GM12878 (cell line): ENCODE measurements at regions not wholly inside any gene's neighbourhood (a gene's known extent, or its start where the extent isn't known, plus 50 kb on each side); places are given as distances from the start of the nearest gene placed in this dataset.

Experiments used
- ATAC-seq: fragments of 200-7000 bp; cut with Tn5 transposase; 3 replicates; pipeline ENCODE4 v1.9.1; 2020; ENCODE audit warnings: mild to moderate bottlenecking, moderate library complexity
- BruUV-seq: library from RNA; stranded (reverse); fragments of 400-500 nt; replicated peaks from 2 replicates; lab custom pipeline; 2021; lab: Mats Ljungman, UMichigan
- CTCF ChIA-PET: fragments of 300-600 bp; sonication (Branson Sonifier 250); formaldehyde crosslinking; extraction: SDS; loops from one replicate; lab custom pipeline; 2021; ENCODE audit warnings: inconsistent platforms; lab: Yijun Ruan, JAX
- POLR2A ChIA-PET: fragments of 350-600 bp; formaldehyde crosslinking; extraction: SDS; loops from one replicate; lab custom pipeline; 2021; ENCODE audit warnings: inconsistent platforms; lab: Charles Lee
- RAD21 ChIA-PET: fragments of 300-600 bp; sonication (Branson Sonifier 250); formaldehyde crosslinking; loops from one replicate; lab custom pipeline; 2023; ENCODE audit warnings: antibody characterized with exemption; ENCODE audit not compliant: unreplicated experiment; lab: Charles Lee
- SMC1A ChIA-PET: fragments of 300-600 bp; sonication (Branson Sonifier 250); formaldehyde crosslinking; loops from one replicate; lab custom pipeline; 2023; ENCODE audit not compliant: unreplicated experiment, uncharacterized antibody; lab: Charles Lee
- DNase-seq: peaks from one replicate; pipeline ENCODE4 v3.0.0-alpha.2; 2011; ENCODE audit warnings: low read depth, low spot score
- FAIRE-seq: peaks from 3 replicates; lab custom pipeline; 2011; peaks lifted over from hg19 to GRCh38; lab: Jason Lieb, UNC
- H2AFZ ChIP-seq: 2 replicates; pipeline ENCODE4 v1.6.0; 2011; ENCODE audit warnings: low read depth, low read length, control low read depth; ENCODE audit not compliant: control insufficient read depth
- H3K27ac ChIP-seq: 2 replicates; pipeline ENCODE4 v1.5.1; 2011; ENCODE audit warnings: control low read depth; ENCODE audit not compliant: control insufficient read depth, insufficient read depth
- H3K27me3 ChIP-seq, 2 experiments: replicated peaks in 1 of 2; 2 replicates each; pipeline versions ENCODE4 v1.6.0 to v1.6.1; 2011; ENCODE audit warnings: low read length in 1 of 2; ENCODE audit not compliant: control insufficient read depth in 2 of 2, insufficient read depth in 2 of 2
- H3K36me3 ChIP-seq, 2 experiments: 2 replicates each; pipeline ENCODE4 v1.5.1; 2011; ENCODE audit warnings: low read length in 1 of 2; ENCODE audit not compliant: control insufficient read depth in 2 of 2, insufficient read depth in 2 of 2
- H3K4me1 ChIP-seq: 2 replicates; pipeline ENCODE4 v1.6.1; 2011; ENCODE audit warnings: mild to moderate bottlenecking, low read length, moderate library complexity, mixed read lengths; ENCODE audit not compliant: control insufficient read depth, insufficient read depth
- H3K4me2 ChIP-seq: 2 replicates; pipeline ENCODE4 v1.6.0; 2011; ENCODE audit warnings: control low read depth; ENCODE audit not compliant: control insufficient read depth, insufficient read depth
- H3K4me3 ChIP-seq: fragments of 200-600 bp; sonication (generic); 2 replicates; pipeline ENCODE4 v1.5.1; 2016
- H3K79me2 ChIP-seq: 2 replicates; pipeline ENCODE4 v1.6.0; 2011; ENCODE audit warnings: low read length; ENCODE audit not compliant: control insufficient read depth, insufficient read depth
- H3K9ac ChIP-seq: 2 replicates; pipeline ENCODE4 v1.8.0; 2011; ENCODE audit warnings: low read length, control low read depth, mixed read lengths; ENCODE audit not compliant: control insufficient read depth, insufficient read depth
- H3K9me3 ChIP-seq: replicated peaks from 3 replicates; pipeline ENCODE4 v1.5.1; 2011; ENCODE audit warnings: mild to moderate bottlenecking, low read length; ENCODE audit not compliant: control insufficient read depth, insufficient read depth
- H4K20me1 ChIP-seq: 2 replicates; pipeline ENCODE4 v1.6.0; 2011; ENCODE audit not compliant: control insufficient read depth, insufficient read depth
- BCL3 ChIP-seq: IDR thresholded peaks from 2 replicates; pipeline ENCODE4 v1.6.1; 2011; ENCODE audit warnings: borderline replicate concordance, low read depth, mild to moderate bottlenecking, moderate library complexity, low read length; ENCODE audit not compliant: insufficient read depth, poor library complexity, severe bottlenecking
- CHD1 ChIP-seq: IDR thresholded peaks from 2 replicates; pipeline ENCODE4 v1.6.1; 2012; ENCODE audit warnings: low read depth, low read length, improper control_type of control experiment
- FOXK2 ChIP-seq: fragments of 450-650 bp; IDR thresholded peaks from 2 replicates; pipeline ENCODE4 v1.6.1; 2017; ENCODE audit warnings: mild to moderate bottlenecking, moderate library complexity
- HDAC2 ChIP-seq: fragments of 200-600 bp; sonication (generic); IDR thresholded peaks from 2 replicates; pipeline ENCODE4 v1.6.1; 2017
- MTA2 ChIP-seq: fragments of 450-650 bp; IDR thresholded peaks from 2 replicates; pipeline ENCODE4 v1.6.1; 2016; ENCODE audit warnings: low read depth, mild to moderate bottlenecking, moderate library complexity
- RAD51 ChIP-seq: fragments of 450-650 bp; IDR thresholded peaks from 2 replicates; pipeline ENCODE4 v1.6.1; 2016; ENCODE audit warnings: moderate library complexity, mild to moderate bottlenecking, inconsistent platforms
- RELB ChIP-seq: fragments of 450-650 bp; IDR thresholded peaks from 2 replicates; pipeline ENCODE4 v1.6.1; 2017; ENCODE audit warnings: low read depth, mild to moderate bottlenecking, moderate library complexity
- SIX5 ChIP-seq: IDR thresholded peaks from 2 replicates; pipeline ENCODE4 v1.6.1; 2011; ENCODE audit warnings: mild to moderate bottlenecking, low read depth, low read length, moderate library complexity; ENCODE audit not compliant: severe bottlenecking
- SREBF2 ChIP-seq: IDR thresholded peaks from 2 replicates; pipeline ENCODE4 v1.6.1; 2012; ENCODE audit warnings: mild to moderate bottlenecking, low read length
- TCF3 ChIP-seq: IDR thresholded peaks from 2 replicates; pipeline ENCODE4 v1.6.1; 2012; ENCODE audit warnings: low read depth, mild to moderate bottlenecking, low read length, borderline replicate concordance; ENCODE audit not compliant: insufficient read depth
- TCF7 ChIP-seq: IDR thresholded peaks from 2 replicates; pipeline ENCODE4 v1.6.1; 2014; ENCODE audit warnings: antibody characterized with exemption, borderline replicate concordance
- ZNF217 ChIP-seq: fragments of 450-650 bp; IDR thresholded peaks from 2 replicates; pipeline ENCODE4 v1.6.1; 2017; ENCODE audit warnings: antibody characterized with exemption, mild to moderate bottlenecking
- WGBS: methylation state at CpG from one replicate; pipeline ENCODE4 v1.1.6; 2016; ENCODE audit warnings: low lambda C conversion rate; ENCODE audit not compliant: insufficient replicate concordance, insufficient coverage; ENCODE audit errors: missing lambda C conversion rate; 5-methylcytosine and 5-hydroxymethylcytosine counted together
- in situ Hi-C: fragments of 300-500 bp; cut with MboI; formaldehyde crosslinking; loops from 9 replicates; pipeline ENCODE4 v1.14.3; 2018; ENCODE audit warnings: mixed read lengths
- intact Hi-C: fragments of 100-400 bp; cut with micrococcal nuclease; formaldehyde crosslinking; loops from one replicate; pipeline ENCODE4 v1.14.2; 2022; ENCODE audit not compliant: unreplicated experiment

- no peaks in the 10 kb centered on the region for H3K79me2 ChIP-seq
- H3K4me2 ChIP-seq, result no peak overlapping the region
- TF ChIP-seq FOXK2 (no peak), RAD51 (no peak), RELB (no peak), SREBF2 (no peak), ZNF217 (no peak), CHD1 (no peak), BCL3 (no peak), HDAC2 (no peak), TCF3 (no peak), MTA2 (no peak), TCF7 (no peak), SIX5 (no peak)
- ChIA-PET CTCF (no interaction called here), SMC1A (no interaction called here), RAD21 (no interaction called here), POLR2A (no interaction called here)
- WGBS, result 34% methylated on average over 9 of the region's 9 CpGs
- H3K36me3 ChIP-seq, result no peaks in the 10 kb centered on the region
- FAIRE-seq (no peak), DNase-seq (no peak), ATAC-seq (no peak)
- in situ Hi-C loops, result no loop called here
- H3K4me1 ChIP-seq, result no peaks in the 10 kb centered on the region
- BruUV-seq, result no TSS peak
- no peak overlapping the region for H3K4me3 ChIP-seq
- H4K20me1 ChIP-seq, result no peaks in the 10 kb centered on the region
- H3K9me3 ChIP-seq, result no peaks in the 10 kb centered on the region
- no peaks in the 10 kb centered on the region for H3K27me3 ChIP-seq
- no peak overlapping the region for H3K27ac ChIP-seq
- no peak overlapping the region for H3K9ac ChIP-seq
- no peak overlapping the region for H2AFZ ChIP-seq
- intact Hi-C loops, result no loop called here
Observed at GRCh38 chr1:96002969-96003964, 718.3 kb upstream of the PTBP2 start.
